ENCODE measurements at regions not wholly inside any gene's neighbourhood (a gene's known extent, or its start where the extent isn't known, plus 50 kb on each side); places are given as distances from the start of the nearest gene placed in this dataset.

- TF ChIP-seq EGR1 (IDR thresholded peaks at IDR 0.05; ENCODE audit: borderline replicate concordance, low read depth, low read length) (no peak), EZH2 (IDR thresholded peaks at IDR 0.05; ENCODE audit: low read depth, low read length, severe bottlenecking) (no peak)
Observed at GRCh38 chr15:88321271-88321670, 64.7 kb upstream of the NTRK3 start.
